Sigmoid colon (tissue), 4 donors: ENCODE measurements at regions not wholly inside any gene's neighbourhood (a gene's known extent, or its start where the extent isn't known, plus 50 kb on each side); places are given as distances from the start of the nearest gene placed in this dataset.
A peak's percentile ranks its signal among the peaks of the same experiment; 100 is the strongest.
"Not testable (repeated sequence)": the region's sequence is repeated elsewhere in the genome, so short reads cannot be mapped to it uniquely, and the experiment has no call there.

Experiments used
- EP300 ChIP-seq, 4 donors: sonication (generic); formaldehyde crosslinking; IDR thresholded peaks; one replicate each; pipeline ENCODE4 v1.6.1; 2017; ENCODE audit warnings: antibody characterized with exemption in 4 of 4
- POLR2AphosphoS5 ChIP-seq, 4 donors: sonication (generic); formaldehyde crosslinking; IDR thresholded peaks; one replicate each; pipeline ENCODE4 v1.6.1; 2017; ENCODE audit warnings: antibody characterized with exemption in 4 of 4
- TF ChIP-seq, protein P1 (sequence below), 4 experiments: fragments of 450-650 bp in 3 of 4; fragments of 200-600 bp in 1 of 4; IDR thresholded peaks; one replicate each; pipeline ENCODE4 v1.5.1; 2016 to 2019; ENCODE audit warnings: antibody characterized with exemption in 4 of 4, mild to moderate bottlenecking in 3 of 4, moderate library complexity in 2 of 4

GRCh38 chr1:181247-182216 is 269.9 kb downstream of the OR4F29 start:
- TF ChIP-seq, protein P1, sequence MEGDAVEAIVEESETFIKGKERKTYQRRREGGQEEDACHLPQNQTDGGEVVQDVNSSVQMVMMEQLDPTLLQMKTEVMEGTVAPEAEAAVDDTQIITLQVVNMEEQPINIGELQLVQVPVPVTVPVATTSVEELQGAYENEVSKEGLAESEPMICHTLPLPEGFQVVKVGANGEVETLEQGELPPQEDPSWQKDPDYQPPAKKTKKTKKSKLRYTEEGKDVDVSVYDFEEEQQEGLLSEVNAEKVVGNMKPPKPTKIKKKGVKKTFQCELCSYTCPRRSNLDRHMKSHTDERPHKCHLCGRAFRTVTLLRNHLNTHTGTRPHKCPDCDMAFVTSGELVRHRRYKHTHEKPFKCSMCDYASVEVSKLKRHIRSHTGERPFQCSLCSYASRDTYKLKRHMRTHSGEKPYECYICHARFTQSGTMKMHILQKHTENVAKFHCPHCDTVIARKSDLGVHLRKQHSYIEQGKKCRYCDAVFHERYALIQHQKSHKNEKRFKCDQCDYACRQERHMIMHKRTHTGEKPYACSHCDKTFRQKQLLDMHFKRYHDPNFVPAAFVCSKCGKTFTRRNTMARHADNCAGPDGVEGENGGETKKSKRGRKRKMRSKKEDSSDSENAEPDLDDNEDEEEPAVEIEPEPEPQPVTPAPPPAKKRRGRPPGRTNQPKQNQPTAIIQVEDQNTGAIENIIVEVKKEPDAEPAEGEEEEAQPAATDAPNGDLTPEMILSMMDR (IDR thresholded peaks at IDR 0.05): peak in 1 of 4 experiments; percentile 40
- not testable (repeated sequence) for TF ChIP-seq POLR2AphosphoS5, EP300 (IDR thresholded peaks at IDR 0.05)
